Astrocyte (in vitro differentiated cells and primary cell): ENCODE measurements at regions not wholly inside any gene's neighbourhood (a gene's known extent, or its start where the extent isn't known, plus 50 kb on each side); places are given as distances from the start of the nearest gene placed in this dataset.

ENCODE experiments used
- EZH2 ChIP-seq: IDR thresholded peaks from 2 replicates; pipeline ENCODE4 v1.6.1; 2012; ENCODE audit warnings: mild to moderate bottlenecking, low read length, inconsistent platforms; ENCODE audit not compliant: insufficient read depth
- TF ChIP-seq, protein P1 (sequence below): IDR thresholded peaks from 2 replicates; pipeline ENCODE4 v1.5.1; 2011; ENCODE audit warnings: low read depth, mild to moderate bottlenecking, inconsistent platforms, low read length, moderate library complexity; ENCODE audit not compliant: insufficient read depth

DNA sequence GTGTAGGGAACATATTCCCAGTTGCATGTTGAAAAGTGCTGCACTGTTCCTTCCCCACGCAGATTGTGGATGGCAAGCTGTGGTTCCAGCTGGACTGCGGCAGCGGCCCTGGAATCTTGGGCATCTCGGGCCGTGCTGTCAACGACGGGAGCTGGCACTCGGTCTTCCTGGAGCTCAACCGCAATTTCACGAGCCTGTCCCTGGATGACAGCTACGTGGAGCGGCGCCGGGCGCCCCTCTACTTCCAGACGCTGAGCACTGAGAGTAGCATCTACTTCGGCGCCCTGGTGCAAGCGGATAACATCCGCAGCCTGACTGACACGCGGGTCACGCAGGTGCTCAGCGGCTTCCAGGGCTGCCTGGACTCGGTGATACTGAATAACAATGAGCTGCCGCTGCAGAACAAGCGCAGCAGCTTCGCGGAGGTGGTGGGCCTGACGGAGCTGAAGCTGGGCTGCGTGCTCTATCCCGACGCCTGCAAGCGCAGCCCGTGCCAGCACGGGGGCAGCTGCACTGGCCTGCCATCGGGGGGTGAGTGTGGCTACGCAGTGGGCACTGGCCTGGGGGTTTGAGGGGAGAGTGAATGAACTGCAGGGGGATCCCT lies 102.7 kb upstream of the MTNR1B start:
- TF ChIP-seq, protein P1, sequence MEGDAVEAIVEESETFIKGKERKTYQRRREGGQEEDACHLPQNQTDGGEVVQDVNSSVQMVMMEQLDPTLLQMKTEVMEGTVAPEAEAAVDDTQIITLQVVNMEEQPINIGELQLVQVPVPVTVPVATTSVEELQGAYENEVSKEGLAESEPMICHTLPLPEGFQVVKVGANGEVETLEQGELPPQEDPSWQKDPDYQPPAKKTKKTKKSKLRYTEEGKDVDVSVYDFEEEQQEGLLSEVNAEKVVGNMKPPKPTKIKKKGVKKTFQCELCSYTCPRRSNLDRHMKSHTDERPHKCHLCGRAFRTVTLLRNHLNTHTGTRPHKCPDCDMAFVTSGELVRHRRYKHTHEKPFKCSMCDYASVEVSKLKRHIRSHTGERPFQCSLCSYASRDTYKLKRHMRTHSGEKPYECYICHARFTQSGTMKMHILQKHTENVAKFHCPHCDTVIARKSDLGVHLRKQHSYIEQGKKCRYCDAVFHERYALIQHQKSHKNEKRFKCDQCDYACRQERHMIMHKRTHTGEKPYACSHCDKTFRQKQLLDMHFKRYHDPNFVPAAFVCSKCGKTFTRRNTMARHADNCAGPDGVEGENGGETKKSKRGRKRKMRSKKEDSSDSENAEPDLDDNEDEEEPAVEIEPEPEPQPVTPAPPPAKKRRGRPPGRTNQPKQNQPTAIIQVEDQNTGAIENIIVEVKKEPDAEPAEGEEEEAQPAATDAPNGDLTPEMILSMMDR: no peak
- TF ChIP-seq EZH2: no peak
